ENCODE measurements at regions not wholly inside any gene's neighbourhood (a gene's known extent, or its start where the extent isn't known, plus 50 kb on each side); places are given as distances from the start of the nearest gene placed in this dataset.

- TF ChIP-seq JUNB (IDR thresholded peaks at IDR 0.05; ENCODE audit: unreplicated experiment), result no peak
- TF ChIP-seq EZH2 (IDR thresholded peaks at IDR 0.05; ENCODE audit: low read depth, unreplicated experiment), result no peak
- TF ChIP-seq EZH2phosphoT487 (IDR thresholded peaks at IDR 0.05; ENCODE audit: unreplicated experiment), result no peak
- TF ChIP-seq CTCF (conservative IDR thresholded peaks at IDR 0.05; ENCODE audit: low read depth in 2 of 2), result 0 out of 4 replicates have a peak, but pooled peaks of 1 of the 2 experiments have one; percentile 7
- TF ChIP-seq POLR2AphosphoS5 (IDR thresholded peaks at IDR 0.05; ENCODE audit: low read depth), result no peak
These were observed 183.4 kb downstream of the BUD13 start for GRCh38 chr11:116589402-116589801.
